ENCODE measurements at regions not wholly inside any gene's neighbourhood (a gene's known extent, or its start where the extent isn't known, plus 50 kb on each side); places are given as distances from the start of the nearest gene placed in this dataset.
"Not testable (repeated sequence)": the region's sequence is repeated elsewhere in the genome, so short reads cannot be mapped to it uniquely, and the experiment has no call there.

- WGBS, 2 donors: 46 to 60% methylated on average over 1 of the region's 1 CpG
- Histone ChIP-seq H3K9me3 (ENCODE audit: control insufficient read depth in 2 of 2, insufficient read depth in 1 of 2, low read depth in 1 of 2, low read length in 1 of 2) (peaks cover 6 to 8% of the 10 kb centered on the region in 2 donors), H3K36me3 (ENCODE audit: control insufficient read depth in 2 of 2, insufficient read depth in 2 of 2, low read length in 1 of 2) (no peaks in the 10 kb centered on the region)
These were observed 547.5 kb downstream of the KCNH5 start for GRCh38 chr14:62497708-62498107.

GRCh38 chr14:62501021-62501750 is 544.1 kb downstream of the KCNH5 start:
- no peak overlapping the region for H3K27ac ChIP-seq (ENCODE audit: low read depth in 2 of 2, low read length in 1 of 2)
- WGBS, 2 donors: 75 to 85% methylated on average over 1 of the region's 1 CpG
- H3K4me1 ChIP-seq (ENCODE audit: control insufficient read depth in 2 of 2, insufficient read depth in 2 of 2, low read length in 1 of 2): no peaks in the 10 kb centered on the region
- H3K27me3 ChIP-seq (ENCODE audit: control insufficient read depth in 1 of 2, insufficient read depth in 2 of 2, low read length in 2 of 2): no peaks in the 10 kb centered on the region
- no peaks in the 10 kb centered on the region for H3K36me3 ChIP-seq (ENCODE audit: control insufficient read depth in 2 of 2, insufficient read depth in 2 of 2, low read length in 1 of 2)
- H3K9me3 ChIP-seq (ENCODE audit: control insufficient read depth in 2 of 2, insufficient read depth in 1 of 2, low read depth in 1 of 2, low read length in 1 of 2): peaks cover 6 to 8% of the 10 kb centered on the region in 2 donors
- no peak overlapping the region for H3K4me3 ChIP-seq (ENCODE audit: low read depth in 1 of 2, low read length in 2 of 2)

More at GRCh38 chr14:62497708-62498107, 547.5 kb downstream of the KCNH5 start:
- H3K4me1 ChIP-seq (ENCODE audit: control insufficient read depth in 2 of 2, insufficient read depth in 2 of 2, low read length in 1 of 2): no peaks in the 10 kb centered on the region
- H3K27ac ChIP-seq (ENCODE audit: low read depth in 2 of 2, low read length in 1 of 2): no peak overlapping the region
- H3K4me3 ChIP-seq (ENCODE audit: low read depth in 1 of 2, low read length in 2 of 2): no peak overlapping the region
- no peaks in the 10 kb centered on the region for H3K27me3 ChIP-seq (ENCODE audit: control insufficient read depth in 1 of 2, insufficient read depth in 2 of 2, low read length in 2 of 2)

- WGBS, 2 donors: 85 to 87% methylated on average over 4 of the region's 4 CpGs
- Histone ChIP-seq H3K36me3 (ENCODE audit: control insufficient read depth in 2 of 2, insufficient read depth in 2 of 2, low read length in 1 of 2) (no peaks in the 10 kb centered on the region), H3K4me1 (ENCODE audit: control insufficient read depth in 2 of 2, insufficient read depth in 2 of 2, low read length in 1 of 2) (no peaks in the 10 kb centered on the region), H3K27me3 (ENCODE audit: control insufficient read depth in 1 of 2, insufficient read depth in 2 of 2, low read length in 2 of 2) (no peaks in the 10 kb centered on the region), H3K9me3 (ENCODE audit: control insufficient read depth in 2 of 2, insufficient read depth in 1 of 2, low read depth in 1 of 2, low read length in 1 of 2) (no peaks in the 10 kb centered on the region), H3K27ac (ENCODE audit: low read depth in 2 of 2, low read length in 1 of 2) (no peak overlapping the region), H3K4me3 (ENCODE audit: low read depth in 1 of 2, low read length in 2 of 2) (no peak overlapping the region)
These were observed 540.2 kb downstream of the KCNH5 start for GRCh38 chr14:62505045-62505444.

DNA sequence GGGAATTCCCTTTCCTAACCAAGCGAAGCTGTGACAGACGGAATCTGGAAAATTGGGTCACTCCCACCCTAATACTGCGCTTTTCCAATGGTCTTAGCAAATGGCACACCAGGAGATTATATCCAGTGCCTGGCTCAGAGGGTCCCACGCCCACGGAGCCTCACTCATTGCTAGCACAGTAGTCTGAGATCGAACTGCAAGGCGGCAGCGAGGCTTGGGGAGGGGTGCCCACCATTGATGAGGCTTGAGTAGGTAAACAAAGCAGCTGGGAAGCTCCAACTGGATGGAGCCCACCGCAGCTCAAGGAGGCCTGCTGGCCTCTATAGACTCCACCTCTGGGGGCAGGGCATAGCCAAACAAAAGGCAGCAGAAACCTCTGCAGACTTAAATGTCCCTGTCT is 523.9 kb downstream of the KCNH5 start:
- H3K9me3 ChIP-seq (ENCODE audit: control insufficient read depth in 2 of 2, insufficient read depth in 1 of 2, low read depth in 1 of 2, low read length in 1 of 2): not testable (repeated sequence)

DNA sequence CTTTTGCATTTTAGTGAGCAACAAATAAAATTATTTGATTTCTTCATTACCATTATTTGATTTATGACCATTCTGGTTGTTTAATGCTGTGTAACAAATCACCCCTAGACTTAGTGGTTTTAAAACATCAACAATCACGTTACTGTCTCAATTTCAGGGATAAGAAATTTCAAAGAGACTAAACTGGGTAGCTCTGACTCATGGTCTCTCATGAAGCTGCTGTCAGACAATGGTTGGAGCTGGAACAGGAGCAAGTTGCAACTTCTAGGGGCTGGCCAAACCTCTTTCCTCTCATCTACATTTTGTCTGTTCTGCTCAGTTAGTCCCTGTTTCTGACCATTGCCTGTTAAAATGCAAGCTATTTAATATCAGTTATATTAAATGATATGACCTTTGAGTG is 517.0 kb downstream of the KCNH5 start:
- WGBS, 2 donors: 38 to 44% methylated on average over 1 of the region's 1 CpG
- Histone ChIP-seq H3K27ac (ENCODE audit: low read depth in 2 of 2, low read length in 1 of 2) (no peak overlapping the region), H3K4me3 (ENCODE audit: low read depth in 1 of 2, low read length in 2 of 2) (no peak overlapping the region), H3K36me3 (ENCODE audit: control insufficient read depth in 2 of 2, insufficient read depth in 2 of 2, low read length in 1 of 2) (no peaks in the 10 kb centered on the region), H3K27me3 (ENCODE audit: control insufficient read depth in 1 of 2, insufficient read depth in 2 of 2, low read length in 2 of 2) (no peaks in the 10 kb centered on the region), H3K9me3 (ENCODE audit: control insufficient read depth in 2 of 2, insufficient read depth in 1 of 2, low read depth in 1 of 2, low read length in 1 of 2) (no peaks in the 10 kb centered on the region), H3K4me1 (ENCODE audit: control insufficient read depth in 2 of 2, insufficient read depth in 2 of 2, low read length in 1 of 2) (no peaks in the 10 kb centered on the region)

More for the DNA sequence above, 523.9 kb downstream of the KCNH5 start:
- not testable (repeated sequence) for H3K36me3 ChIP-seq (ENCODE audit: control insufficient read depth in 2 of 2, insufficient read depth in 2 of 2, low read length in 1 of 2); H3K27me3 ChIP-seq (ENCODE audit: control insufficient read depth in 1 of 2, insufficient read depth in 2 of 2, low read length in 2 of 2); H3K4me3 ChIP-seq (ENCODE audit: low read depth in 1 of 2, low read length in 2 of 2); H3K27ac ChIP-seq (ENCODE audit: low read depth in 2 of 2, low read length in 1 of 2); H3K4me1 ChIP-seq (ENCODE audit: control insufficient read depth in 2 of 2, insufficient read depth in 2 of 2, low read length in 1 of 2)
- 90 to 94% methylated on average over 9 of the region's 9 CpGs for WGBS, 2 donors

- H3K36me3 ChIP-seq (ENCODE audit: control insufficient read depth in 2 of 2, insufficient read depth in 2 of 2, low read length in 1 of 2): no peaks in the 10 kb centered on the region
- H3K9me3 ChIP-seq (ENCODE audit: control insufficient read depth in 2 of 2, insufficient read depth in 1 of 2, low read depth in 1 of 2, low read length in 1 of 2): no peaks in the 10 kb centered on the region
- H3K4me3 ChIP-seq (ENCODE audit: low read depth in 1 of 2, low read length in 2 of 2): no peak overlapping the region
- no peaks in the 10 kb centered on the region for H3K4me1 ChIP-seq (ENCODE audit: control insufficient read depth in 2 of 2, insufficient read depth in 2 of 2, low read length in 1 of 2)
- WGBS, 2 donors: 67 to 72% methylated on average over 2 of the region's 2 CpGs
- H3K27me3 ChIP-seq (ENCODE audit: control insufficient read depth in 1 of 2, insufficient read depth in 2 of 2, low read length in 2 of 2): no peaks in the 10 kb centered on the region
- no peak overlapping the region for H3K27ac ChIP-seq (ENCODE audit: low read depth in 2 of 2, low read length in 1 of 2)
These were observed 513.1 kb downstream of the KCNH5 start for GRCh38 chr14:62532181-62532580.

DNA sequence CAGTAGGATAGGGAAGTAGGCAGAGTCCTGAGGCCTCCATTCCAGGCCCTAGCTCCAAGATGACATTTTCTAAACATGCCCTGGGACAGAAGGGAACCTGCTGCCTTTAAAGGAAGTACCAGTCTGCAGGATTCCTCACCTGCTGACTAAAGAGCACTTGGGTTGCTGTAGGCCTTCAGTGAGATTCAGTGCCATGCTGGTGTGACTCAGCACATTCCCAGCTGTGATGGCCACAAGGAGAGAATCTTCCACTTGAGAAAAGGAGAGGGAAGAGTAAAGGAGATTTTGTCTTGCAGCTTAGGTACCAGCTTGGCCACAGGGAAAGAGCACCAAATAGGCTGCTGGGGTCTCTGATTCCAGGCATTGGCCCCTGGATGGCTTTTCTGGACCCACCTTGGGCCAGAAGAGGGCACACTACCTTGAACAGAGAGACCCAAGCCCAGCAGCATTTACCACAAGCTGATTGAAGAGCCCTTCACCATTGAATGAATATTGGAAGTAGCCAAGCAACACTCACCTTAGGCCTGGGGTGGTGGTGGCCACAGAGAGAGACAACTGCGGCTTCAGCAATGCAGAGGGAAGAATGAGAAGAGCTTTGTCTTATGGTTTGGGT is 498.3 kb downstream of the KCNH5 start:
- Histone ChIP-seq H3K36me3 (ENCODE audit: control insufficient read depth in 2 of 2, insufficient read depth in 2 of 2, low read length in 1 of 2) (no peaks in the 10 kb centered on the region), H3K27ac (ENCODE audit: low read depth in 2 of 2, low read length in 1 of 2) (no peak overlapping the region), H3K9me3 (ENCODE audit: control insufficient read depth in 2 of 2, insufficient read depth in 1 of 2, low read depth in 1 of 2, low read length in 1 of 2) (peaks cover 0 to 3% of the 10 kb centered on the region in 2 donors), H3K4me3 (ENCODE audit: low read depth in 1 of 2, low read length in 2 of 2) (no peak overlapping the region), H3K4me1 (ENCODE audit: control insufficient read depth in 2 of 2, insufficient read depth in 2 of 2, low read length in 1 of 2) (no peaks in the 10 kb centered on the region), H3K27me3 (ENCODE audit: control insufficient read depth in 1 of 2, insufficient read depth in 2 of 2, low read length in 2 of 2) (no peaks in the 10 kb centered on the region)
- whole genome bisulfite sequencing, 2 donors: 91 to 94% methylated on average over 1 of the region's 1 CpG

DNA sequence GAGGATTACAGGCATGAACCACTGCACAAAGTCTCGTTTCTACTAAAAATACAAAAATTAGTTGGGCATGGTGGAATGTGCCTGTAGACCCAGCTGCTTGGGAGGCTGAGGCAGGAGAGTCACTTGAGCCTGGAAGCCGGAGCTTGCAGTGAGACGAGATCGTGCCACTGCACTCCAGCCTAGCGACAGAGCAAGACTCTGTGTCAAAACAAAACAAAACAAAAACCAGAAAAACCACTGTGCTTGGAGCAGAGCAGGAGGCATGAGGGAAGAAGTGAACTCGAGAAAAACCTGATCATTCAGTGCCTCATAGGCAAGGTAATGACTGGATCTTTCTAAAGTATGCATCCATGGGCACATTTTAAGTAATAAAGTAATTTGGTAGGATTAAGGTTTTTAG is 487.8 kb downstream of the KCNH5 start:
- Histone ChIP-seq H3K36me3 (ENCODE audit: control insufficient read depth in 2 of 2, insufficient read depth in 2 of 2, low read length in 1 of 2) (no peaks in the 10 kb centered on the region), H3K9me3 (ENCODE audit: control insufficient read depth in 2 of 2, insufficient read depth in 1 of 2, low read depth in 1 of 2, low read length in 1 of 2) (no peaks in the 10 kb centered on the region), H3K27me3 (ENCODE audit: control insufficient read depth in 1 of 2, insufficient read depth in 2 of 2, low read length in 2 of 2) (no peaks in the 10 kb centered on the region), H3K27ac (ENCODE audit: low read depth in 2 of 2, low read length in 1 of 2) (no peak overlapping the region), H3K4me3 (ENCODE audit: low read depth in 1 of 2, low read length in 2 of 2) (no peak overlapping the region), H3K4me1 (ENCODE audit: control insufficient read depth in 2 of 2, insufficient read depth in 2 of 2, low read length in 1 of 2) (no peaks in the 10 kb centered on the region)
- WGBS, 2 donors: 73 to 75% methylated on average over 6 of the region's 6 CpGs

- H3K27me3 ChIP-seq (ENCODE audit: control insufficient read depth in 1 of 2, insufficient read depth in 2 of 2, low read length in 2 of 2): no peaks in the 10 kb centered on the region
- 46 to 59% methylated on average over 1 of the region's 1 CpG for WGBS, 2 donors
- no peaks in the 10 kb centered on the region for H3K9me3 ChIP-seq (ENCODE audit: control insufficient read depth in 2 of 2, insufficient read depth in 1 of 2, low read depth in 1 of 2, low read length in 1 of 2)
- no peak overlapping the region for H3K4me3 ChIP-seq (ENCODE audit: low read depth in 1 of 2, low read length in 2 of 2)
- H3K4me1 ChIP-seq (ENCODE audit: control insufficient read depth in 2 of 2, insufficient read depth in 2 of 2, low read length in 1 of 2): no peaks in the 10 kb centered on the region
- H3K27ac ChIP-seq (ENCODE audit: low read depth in 2 of 2, low read length in 1 of 2): no peak overlapping the region
- H3K36me3 ChIP-seq (ENCODE audit: control insufficient read depth in 2 of 2, insufficient read depth in 2 of 2, low read length in 1 of 2): no peaks in the 10 kb centered on the region
These were observed 486.8 kb downstream of the KCNH5 start for GRCh38 chr14:62558451-62558850.

DNA sequence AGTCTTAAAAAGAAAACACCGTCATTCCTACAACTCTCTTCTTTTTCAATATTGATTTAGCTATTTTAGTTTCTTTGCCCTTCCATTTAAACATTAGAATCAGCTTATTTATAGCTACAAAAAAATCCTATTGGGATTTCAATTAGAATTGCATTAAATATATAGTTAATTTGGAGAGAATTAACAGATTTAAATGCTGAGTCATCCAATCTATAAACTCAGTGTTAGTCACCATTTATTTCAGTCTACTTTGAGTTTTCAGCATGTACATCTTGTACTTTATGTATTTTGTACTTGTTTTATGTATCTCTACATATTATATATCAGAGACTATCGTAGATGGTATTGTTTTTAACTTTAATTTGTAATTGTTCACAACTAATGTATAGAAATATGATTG is 460.0 kb downstream of the KCNH5 start:
- Histone ChIP-seq H3K4me1 (ENCODE audit: control insufficient read depth in 2 of 2, insufficient read depth in 2 of 2, low read length in 1 of 2) (no peaks in the 10 kb centered on the region), H3K9me3 (ENCODE audit: control insufficient read depth in 2 of 2, insufficient read depth in 1 of 2, low read depth in 1 of 2, low read length in 1 of 2) (no peaks in the 10 kb centered on the region), H3K36me3 (ENCODE audit: control insufficient read depth in 2 of 2, insufficient read depth in 2 of 2, low read length in 1 of 2) (no peaks in the 10 kb centered on the region), H3K27me3 (ENCODE audit: control insufficient read depth in 1 of 2, insufficient read depth in 2 of 2, low read length in 2 of 2) (peaks cover 0 to 2% of the 10 kb centered on the region in 2 donors), H3K4me3 (ENCODE audit: low read depth in 1 of 2, low read length in 2 of 2) (no peak overlapping the region), H3K27ac (ENCODE audit: low read depth in 2 of 2, low read length in 1 of 2) (no peak overlapping the region)
- 74 to 83% methylated on average over 2 of the region's 2 CpGs for WGBS, 2 donors
